C4-2B (cell line): ENCODE measurements at regions not wholly inside any gene's neighbourhood (a gene's known extent, or its start where the extent isn't known, plus 50 kb on each side); places are given as distances from the start of the nearest gene placed in this dataset.

Source experiments
- CTCF ChIP-seq: fragments of 450-650 bp; conservative IDR thresholded peaks from 2 replicates; pipeline ENCODE4 v1.5.1; 2017; ENCODE audit warnings: mild to moderate bottlenecking
- ZFX ChIP-seq: fragments of 450-650 bp; IDR thresholded peaks from 2 replicates; pipeline ENCODE4 v1.6.1; 2017

- TF ChIP-seq CTCF (no peak), ZFX (no peak)
These were observed 803.9 kb upstream of the POU3F3 start for GRCh38 chr2:104049981-104050380.
